ENCODE measurements at regions not wholly inside any gene's neighbourhood (a gene's known extent, or its start where the extent isn't known, plus 50 kb on each side); places are given as distances from the start of the nearest gene placed in this dataset.

DNA sequence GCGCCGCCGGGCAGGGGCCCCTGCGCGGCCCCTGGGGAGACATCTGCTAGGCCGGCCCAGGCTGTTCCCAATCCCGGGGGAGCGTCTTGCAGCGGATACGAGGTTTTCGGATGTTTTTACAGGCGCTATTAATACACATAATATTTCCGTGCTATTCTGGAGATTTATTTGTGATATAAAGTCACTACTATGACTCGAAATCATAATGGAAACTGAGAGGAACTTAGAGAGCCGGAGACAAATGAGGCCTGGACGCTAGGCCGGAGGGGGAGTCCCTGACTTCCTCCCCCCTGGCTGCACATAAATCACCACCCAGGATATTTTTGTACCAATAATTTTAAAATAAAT lies 91.7 kb upstream of the ANO1 start:
- no peak overlapping the region for H3K4me3 ChIP-seq (ENCODE audit: insufficient read depth, low read length, poor library complexity, severe bottlenecking)
- H4K20me1 ChIP-seq (ENCODE audit: low read depth, low read length) = no peaks in the 10 kb centered on the region
- H3K9me2 ChIP-seq (replicated peaks; ENCODE audit: insufficient read depth, low read length) = no peaks in the 10 kb centered on the region
- no peaks in the 10 kb centered on the region for H3K9me3 ChIP-seq (ENCODE audit: insufficient read depth, low read length)
- no peak overlapping the region for H3K27ac ChIP-seq (ENCODE audit: low read depth, low read length)
- H3K36me3 ChIP-seq (ENCODE audit: low read length) = no peaks in the 10 kb centered on the region
- TF ChIP-seq EZH2phosphoT487 (conservative IDR thresholded peaks at IDR 0.05; ENCODE audit: low read length) = no peak
- no peaks in the 10 kb centered on the region for H3F3A ChIP-seq (ENCODE audit: insufficient read depth)
- no peak overlapping the region for H3K4me2 ChIP-seq (ENCODE audit: low read depth, low read length, poor library complexity, severe bottlenecking)
- H3K9ac ChIP-seq (ENCODE audit: low read length) = no peak overlapping the region
- H3K27me3 ChIP-seq (ENCODE audit: low read length) = no peaks in the 10 kb centered on the region
- no peaks in the 10 kb centered on the region for H3K79me2 ChIP-seq (ENCODE audit: insufficient read depth, low read length)
- H2AFZ ChIP-seq (ENCODE audit: low read depth, low read length, severe bottlenecking) = no peak overlapping the region

DNA sequence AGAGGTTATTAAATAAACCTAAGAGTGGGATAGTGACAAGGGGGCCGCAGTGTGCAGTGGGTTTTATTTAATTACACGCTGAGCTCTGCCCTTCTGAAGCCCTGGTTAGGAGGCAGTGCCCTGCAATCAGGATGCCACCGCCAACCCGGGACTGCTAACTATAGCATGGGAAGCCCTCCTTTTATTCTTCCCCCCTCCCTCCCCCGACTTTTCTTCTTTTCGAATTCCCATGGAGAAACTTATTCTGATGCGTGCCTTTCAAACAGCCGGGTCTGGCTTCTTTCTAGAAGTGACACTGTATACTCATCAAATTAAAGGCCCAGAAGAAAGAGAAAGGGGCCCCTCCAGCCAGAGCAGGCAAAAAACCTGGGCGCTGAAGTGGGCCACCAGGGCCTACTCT lies 91.3 kb upstream of the ANO1 start:
- H3K27ac ChIP-seq (ENCODE audit: low read depth, low read length) = no peak overlapping the region
- 0 out of 2 replicates have a peak, but pooled peaks cover 3% of the 10 kb centered on the region for H3K9me2 ChIP-seq (replicated peaks; ENCODE audit: insufficient read depth, low read length)
- no peaks in the 10 kb centered on the region for H3K27me3 ChIP-seq (ENCODE audit: low read length)
- no peaks in the 10 kb centered on the region for H4K20me1 ChIP-seq (ENCODE audit: low read depth, low read length)
- H3K4me2 ChIP-seq (ENCODE audit: low read depth, low read length, poor library complexity, severe bottlenecking) = no peak overlapping the region
- H2AFZ ChIP-seq (ENCODE audit: low read depth, low read length, severe bottlenecking) = no peak overlapping the region
- H3F3A ChIP-seq (ENCODE audit: insufficient read depth) = no peaks in the 10 kb centered on the region
- no peak overlapping the region for H3K9ac ChIP-seq (ENCODE audit: low read length)
- no peak for TF ChIP-seq EZH2phosphoT487 (conservative IDR thresholded peaks at IDR 0.05; ENCODE audit: low read length)
- TF ChIP-seq, protein P1, sequence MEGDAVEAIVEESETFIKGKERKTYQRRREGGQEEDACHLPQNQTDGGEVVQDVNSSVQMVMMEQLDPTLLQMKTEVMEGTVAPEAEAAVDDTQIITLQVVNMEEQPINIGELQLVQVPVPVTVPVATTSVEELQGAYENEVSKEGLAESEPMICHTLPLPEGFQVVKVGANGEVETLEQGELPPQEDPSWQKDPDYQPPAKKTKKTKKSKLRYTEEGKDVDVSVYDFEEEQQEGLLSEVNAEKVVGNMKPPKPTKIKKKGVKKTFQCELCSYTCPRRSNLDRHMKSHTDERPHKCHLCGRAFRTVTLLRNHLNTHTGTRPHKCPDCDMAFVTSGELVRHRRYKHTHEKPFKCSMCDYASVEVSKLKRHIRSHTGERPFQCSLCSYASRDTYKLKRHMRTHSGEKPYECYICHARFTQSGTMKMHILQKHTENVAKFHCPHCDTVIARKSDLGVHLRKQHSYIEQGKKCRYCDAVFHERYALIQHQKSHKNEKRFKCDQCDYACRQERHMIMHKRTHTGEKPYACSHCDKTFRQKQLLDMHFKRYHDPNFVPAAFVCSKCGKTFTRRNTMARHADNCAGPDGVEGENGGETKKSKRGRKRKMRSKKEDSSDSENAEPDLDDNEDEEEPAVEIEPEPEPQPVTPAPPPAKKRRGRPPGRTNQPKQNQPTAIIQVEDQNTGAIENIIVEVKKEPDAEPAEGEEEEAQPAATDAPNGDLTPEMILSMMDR (IDR thresholded peaks at IDR 0.05; ENCODE audit: insufficient read depth, low read length, poor library complexity, severe bottlenecking) = no peak
- H3K79me2 ChIP-seq (ENCODE audit: insufficient read depth, low read length) = no peaks in the 10 kb centered on the region
- no peaks in the 10 kb centered on the region for H3K9me3 ChIP-seq (ENCODE audit: insufficient read depth, low read length)
- no peaks in the 10 kb centered on the region for H3K36me3 ChIP-seq (ENCODE audit: low read length)
- no peak overlapping the region for H3K4me3 ChIP-seq (ENCODE audit: insufficient read depth, low read length, poor library complexity, severe bottlenecking)

DNA sequence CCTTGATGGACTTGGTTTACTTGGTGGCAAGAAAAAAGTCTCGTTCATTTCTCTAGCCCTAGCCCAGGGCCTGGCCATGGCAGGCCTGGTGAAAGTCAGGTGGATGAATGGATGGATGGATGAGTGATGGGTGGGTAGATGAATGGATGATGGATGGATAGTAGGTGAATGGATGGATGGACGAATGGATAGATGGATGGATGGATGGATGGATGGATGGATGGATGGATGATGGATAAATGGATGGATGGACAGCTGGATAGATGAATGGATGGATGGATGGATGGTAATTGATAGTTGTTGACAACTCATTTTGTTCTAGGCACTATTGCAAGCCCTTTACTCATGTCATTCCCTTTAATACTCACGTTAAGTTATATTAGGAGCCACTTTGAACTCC lies 86.1 kb upstream of the ANO1 start:
- H3K27ac ChIP-seq (ENCODE audit: low read depth, low read length) = no peak overlapping the region
- no peaks in the 10 kb centered on the region for H3K9me3 ChIP-seq (ENCODE audit: insufficient read depth, low read length)
- H3K4me3 ChIP-seq (ENCODE audit: insufficient read depth, low read length, poor library complexity, severe bottlenecking) = no peak overlapping the region
- TF ChIP-seq, protein P1 (IDR thresholded peaks at IDR 0.05; ENCODE audit: insufficient read depth, low read length, poor library complexity, severe bottlenecking) = no peak
- TF ChIP-seq EZH2phosphoT487 (conservative IDR thresholded peaks at IDR 0.05; ENCODE audit: low read length) = no peak
- H3K36me3 ChIP-seq (ENCODE audit: low read length) = no peaks in the 10 kb centered on the region
- H3K9ac ChIP-seq (ENCODE audit: low read length) = no peak overlapping the region
- no peak overlapping the region for H3K4me2 ChIP-seq (ENCODE audit: low read depth, low read length, poor library complexity, severe bottlenecking)
- H3F3A ChIP-seq (ENCODE audit: insufficient read depth) = no peaks in the 10 kb centered on the region
- 0 out of 2 replicates have a peak, but pooled peaks cover 3% of the 10 kb centered on the region for H3K9me2 ChIP-seq (replicated peaks; ENCODE audit: insufficient read depth, low read length)
- no peaks in the 10 kb centered on the region for H4K20me1 ChIP-seq (ENCODE audit: low read depth, low read length)
- H2AFZ ChIP-seq (ENCODE audit: low read depth, low read length, severe bottlenecking) = no peak overlapping the region
- no peaks in the 10 kb centered on the region for H3K27me3 ChIP-seq (ENCODE audit: low read length)
- no peaks in the 10 kb centered on the region for H3K79me2 ChIP-seq (ENCODE audit: insufficient read depth, low read length)

DNA sequence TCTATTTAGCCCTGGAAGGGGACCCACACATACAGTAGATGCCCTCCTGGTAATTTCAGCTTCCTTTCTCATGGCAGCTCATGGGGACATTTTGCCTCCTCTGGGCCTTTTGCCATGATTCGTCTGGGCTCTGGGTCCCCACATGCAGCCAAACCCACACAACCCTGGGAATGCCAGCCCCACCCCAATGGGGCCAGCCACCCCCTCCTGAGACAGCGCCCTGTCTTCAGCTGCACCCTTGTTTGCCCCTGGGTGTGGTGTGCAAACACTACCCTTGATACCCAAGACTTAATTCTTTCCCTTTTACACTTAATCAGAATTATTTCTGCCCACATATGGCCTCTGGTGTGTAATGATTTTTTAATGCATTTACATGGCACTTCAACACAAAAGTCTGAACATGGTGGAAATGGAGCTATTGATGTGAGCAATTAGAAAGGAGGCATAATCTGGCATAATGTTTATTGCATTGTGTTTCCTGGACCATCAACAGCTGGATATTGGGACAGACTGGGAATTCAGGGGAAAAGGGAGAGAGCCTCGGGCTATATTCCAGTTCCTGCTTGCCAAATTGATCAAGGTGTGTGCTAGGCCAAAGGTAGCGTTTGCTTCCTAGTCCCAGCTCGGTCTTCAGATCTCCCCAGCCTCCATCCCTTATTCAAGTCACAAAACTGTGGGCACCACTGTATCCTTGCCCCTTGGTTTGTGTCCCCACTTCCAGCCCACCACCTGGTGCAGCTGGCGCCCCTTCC lies 85.0 kb upstream of the ANO1 start:
- no peak overlapping the region for H3K9ac ChIP-seq (ENCODE audit: low read length)
- H2AFZ ChIP-seq (ENCODE audit: low read depth, low read length, severe bottlenecking) = no peak overlapping the region
- H3K79me2 ChIP-seq (ENCODE audit: insufficient read depth, low read length) = no peaks in the 10 kb centered on the region
- H3K27me3 ChIP-seq (ENCODE audit: low read length) = no peaks in the 10 kb centered on the region
- no peaks in the 10 kb centered on the region for H3F3A ChIP-seq (ENCODE audit: insufficient read depth)
- H3K4me3 ChIP-seq (ENCODE audit: insufficient read depth, low read length, poor library complexity, severe bottlenecking) = no peak overlapping the region
- no peak overlapping the region for H3K4me2 ChIP-seq (ENCODE audit: low read depth, low read length, poor library complexity, severe bottlenecking)
- 0 out of 2 replicates have a peak, but pooled peaks cover 3% of the 10 kb centered on the region for H3K9me2 ChIP-seq (replicated peaks; ENCODE audit: insufficient read depth, low read length)
- H3K9me3 ChIP-seq (ENCODE audit: insufficient read depth, low read length) = no peaks in the 10 kb centered on the region
- TF ChIP-seq EZH2phosphoT487 (conservative IDR thresholded peaks at IDR 0.05; ENCODE audit: low read length) = no peak
- TF ChIP-seq, protein P1 (IDR thresholded peaks at IDR 0.05; ENCODE audit: insufficient read depth, low read length, poor library complexity, severe bottlenecking) = no peak
- H4K20me1 ChIP-seq (ENCODE audit: low read depth, low read length) = no peaks in the 10 kb centered on the region
- H3K27ac ChIP-seq (ENCODE audit: low read depth, low read length) = no peak overlapping the region
- no peaks in the 10 kb centered on the region for H3K36me3 ChIP-seq (ENCODE audit: low read length)
